ENCODE measurements at regions not wholly inside any gene's neighbourhood (a gene's known extent, or its start where the extent isn't known, plus 50 kb on each side); places are given as distances from the start of the nearest gene placed in this dataset.

- TF ChIP-seq, protein P1, sequence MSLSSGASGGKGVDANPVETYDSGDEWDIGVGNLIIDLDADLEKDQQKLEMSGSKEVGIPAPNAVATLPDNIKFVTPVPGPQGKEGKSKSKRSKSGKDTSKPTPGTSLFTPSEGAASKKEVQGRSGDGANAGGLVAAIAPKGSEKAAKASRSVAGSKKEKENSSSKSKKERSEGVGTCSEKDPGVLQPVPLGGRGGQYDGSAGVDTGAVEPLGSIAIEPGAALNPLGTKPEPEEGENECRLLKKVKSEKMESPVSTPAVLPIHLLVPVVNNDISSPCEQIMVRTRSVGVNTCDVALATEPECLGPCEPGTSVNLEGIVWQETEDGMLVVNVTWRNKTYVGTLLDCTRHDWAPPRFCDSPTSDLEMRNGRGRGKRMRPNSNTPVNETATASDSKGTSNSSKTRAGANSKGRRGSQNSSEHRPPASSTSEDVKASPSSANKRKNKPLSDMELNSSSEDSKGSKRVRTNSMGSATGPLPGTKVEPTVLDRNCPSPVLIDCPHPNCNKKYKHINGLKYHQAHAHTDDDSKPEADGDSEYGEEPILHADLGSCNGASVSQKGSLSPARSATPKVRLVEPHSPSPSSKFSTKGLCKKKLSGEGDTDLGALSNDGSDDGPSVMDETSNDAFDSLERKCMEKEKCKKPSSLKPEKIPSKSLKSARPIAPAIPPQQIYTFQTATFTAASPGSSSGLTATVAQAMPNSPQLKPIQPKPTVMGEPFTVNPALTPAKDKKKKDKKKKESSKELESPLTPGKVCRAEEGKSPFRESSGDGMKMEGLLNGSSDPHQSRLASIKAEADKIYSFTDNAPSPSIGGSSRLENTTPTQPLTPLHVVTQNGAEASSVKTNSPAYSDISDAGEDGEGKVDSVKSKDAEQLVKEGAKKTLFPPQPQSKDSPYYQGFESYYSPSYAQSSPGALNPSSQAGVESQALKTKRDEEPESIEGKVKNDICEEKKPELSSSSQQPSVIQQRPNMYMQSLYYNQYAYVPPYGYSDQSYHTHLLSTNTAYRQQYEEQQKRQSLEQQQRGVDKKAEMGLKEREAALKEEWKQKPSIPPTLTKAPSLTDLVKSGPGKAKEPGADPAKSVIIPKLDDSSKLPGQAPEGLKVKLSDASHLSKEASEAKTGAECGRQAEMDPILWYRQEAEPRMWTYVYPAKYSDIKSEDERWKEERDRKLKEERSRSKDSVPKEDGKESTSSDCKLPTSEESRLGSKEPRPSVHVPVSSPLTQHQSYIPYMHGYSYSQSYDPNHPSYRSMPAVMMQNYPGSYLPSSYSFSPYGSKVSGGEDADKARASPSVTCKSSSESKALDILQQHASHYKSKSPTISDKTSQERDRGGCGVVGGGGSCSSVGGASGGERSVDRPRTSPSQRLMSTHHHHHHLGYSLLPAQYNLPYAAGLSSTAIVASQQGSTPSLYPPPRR (CRISPR knock-in tag; IDR thresholded peaks at IDR 0.05; ENCODE audit: borderline replicate concordance), result no peak
- TF ChIP-seq STAG1 (CRISPR knock-in tag; IDR thresholded peaks at IDR 0.05) (peak; percentile 97), CTCF (CRISPR knock-in tag; IDR thresholded peaks at IDR 0.05) (peak; percentile 91), ZNF652 (CRISPR knock-in tag; IDR thresholded peaks at IDR 0.05; ENCODE audit: borderline replicate concordance, low read depth) (peak; percentile 8; the same call in 1 of the 2 replicates), MIER3 (CRISPR knock-in tag; IDR thresholded peaks at IDR 0.05; ENCODE audit: borderline replicate concordance) (no peak)
Measured at GRCh38 chr20:41956338-41957074, 338.3 kb upstream of the CHD6 start (continued).

DNA sequence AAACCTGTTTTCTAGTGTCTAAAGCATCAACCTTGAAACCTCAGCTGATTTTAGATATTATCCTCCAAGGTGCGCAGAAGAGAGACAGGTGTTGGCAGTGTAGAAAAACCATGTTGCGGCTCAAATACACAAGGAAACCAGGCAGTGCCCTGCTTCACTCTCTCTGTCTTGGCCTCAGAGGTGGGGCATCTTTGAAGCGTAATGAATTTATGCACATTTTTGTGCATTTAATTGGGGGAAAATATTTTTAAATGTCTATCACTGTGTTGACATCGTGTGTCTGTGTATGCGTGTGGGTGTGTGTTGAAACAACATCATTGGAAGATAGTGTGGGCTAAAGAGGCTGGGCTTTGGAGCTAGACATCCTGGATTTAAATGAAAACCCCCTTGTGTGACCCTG, 334.0 kb upstream of the CHD6 start:
- no peak for ATAC-seq
- no peak overlapping the region for H3K4me2 ChIP-seq (ENCODE audit: low read depth, low read length)
- no peak overlapping the region for H3K4me3 ChIP-seq (replicated peaks in 1 of 3; ENCODE audit: insufficient read depth in 1 of 3, low read depth in 2 of 3, low read length in 3 of 3)
- in situ Hi-C loops (cut with HindIII; ENCODE audit: extremely low pct_ligation_motif_present, low pct_unique_long_range_greater_than_20kb), result loop anchor here (5.0 to 10.0 kb wide), 3 partner anchors 583 to 1453 kb away; no protein-coding TSS in a partner anchor
- H3K36me3 ChIP-seq (replicated peaks in 1 of 2; ENCODE audit: control insufficient read depth in 1 of 2, insufficient read depth in 2 of 2, low read length in 2 of 2), result no peaks in the 10 kb centered on the region
- no peak for FAIRE-seq
- H3K9me3 ChIP-seq (ENCODE audit: low read length), result no peaks in the 10 kb centered on the region
- CTCF ChIA-PET (ENCODE audit: low intra/inter-chr PET ratio, low total read pairs), result no interaction called here
- POLR2A ChIA-PET, result no interaction called here
- WGBS (ENCODE audit: low lambda C conversion rate), result 32% methylated on average over 5 of the region's 5 CpGs
- no peak overlapping the region for H3K9ac ChIP-seq (ENCODE audit: insufficient read depth, low read depth, low read length)
- no peak overlapping the region for H2AFZ ChIP-seq (ENCODE audit: low read length)
- BruUV-seq (replicated peaks), result no TSS peak
- H3K4me1 ChIP-seq (ENCODE audit: insufficient read depth, low read length), result no peaks in the 10 kb centered on the region
- intact Hi-C loops (cut with micrococcal nuclease; ENCODE audit: unreplicated experiment), result no loop called here
- no peak for DNase-seq (ENCODE audit: low spot score)
- H3K27me3 ChIP-seq (ENCODE audit: control insufficient read depth in 1 of 2, insufficient read depth in 2 of 2, low read length in 2 of 2), result no peaks in the 10 kb centered on the region
- no peaks in the 10 kb centered on the region for H4K20me1 ChIP-seq (ENCODE audit: insufficient read depth, low read length)
- H3K27ac ChIP-seq (ENCODE audit: extremely low read length, insufficient read depth, low read length), result no peak overlapping the region
- H3K79me2 ChIP-seq (ENCODE audit: insufficient read depth, low read length), result no peaks in the 10 kb centered on the region
- TF ChIP-seq PREB (CRISPR knock-in tag; IDR thresholded peaks at IDR 0.05) (no peak), BRD4 (CRISPR knock-in tag; IDR thresholded peaks at IDR 0.05) (no peak), PITX1 (CRISPR knock-in tag; IDR thresholded peaks at IDR 0.05) (no peak), SMAD3 (CRISPR knock-in tag; IDR thresholded peaks at IDR 0.05) (no peak), SNRNP70 (IDR thresholded peaks at IDR 0.05; ENCODE audit: low read depth, low read length) (no peak), ZNF83 (CRISPR knock-in tag; IDR thresholded peaks at IDR 0.05; ENCODE audit: borderline replicate concordance) (no peak), CREM (IDR thresholded peaks at IDR 0.05) (no peak), CREM (CRISPR knock-in tag; IDR thresholded peaks at IDR 0.05) (no peak), DMAP1 (CRISPR knock-in tag; IDR thresholded peaks at IDR 0.05) (no peak), CHD4 (IDR thresholded peaks at IDR 0.05; ENCODE audit: borderline replicate concordance, low read length) (no peak), ZNF136 (CRISPR knock-in tag; IDR thresholded peaks at IDR 0.05; ENCODE audit: low read depth) (no peak)
